Body of pancreas (tissue), 4 donors: ENCODE measurements at regions not wholly inside any gene's neighbourhood (a gene's known extent, or its start where the extent isn't known, plus 50 kb on each side); places are given as distances from the start of the nearest gene placed in this dataset.

Experiments used
- CTCF ChIP-seq, 7 experiments: fragments of 450-650 bp in 4 of 7; fragments of 200-600 bp in 3 of 7; sonication (generic) in 3 of 7; IDR thresholded peaks; one replicate each; pipeline ENCODE4 v1.5.1; 2016 to 2019; ENCODE audit warnings: antibody characterized with exemption in 7 of 7
- POLR2A ChIP-seq, 3 donors: fragments of 450-650 bp; IDR thresholded peaks; one replicate each; pipeline ENCODE4 v1.6.1; 2016; ENCODE audit warnings: antibody characterized with exemption in 3 of 3, mild to moderate bottlenecking in 2 of 3

DNA sequence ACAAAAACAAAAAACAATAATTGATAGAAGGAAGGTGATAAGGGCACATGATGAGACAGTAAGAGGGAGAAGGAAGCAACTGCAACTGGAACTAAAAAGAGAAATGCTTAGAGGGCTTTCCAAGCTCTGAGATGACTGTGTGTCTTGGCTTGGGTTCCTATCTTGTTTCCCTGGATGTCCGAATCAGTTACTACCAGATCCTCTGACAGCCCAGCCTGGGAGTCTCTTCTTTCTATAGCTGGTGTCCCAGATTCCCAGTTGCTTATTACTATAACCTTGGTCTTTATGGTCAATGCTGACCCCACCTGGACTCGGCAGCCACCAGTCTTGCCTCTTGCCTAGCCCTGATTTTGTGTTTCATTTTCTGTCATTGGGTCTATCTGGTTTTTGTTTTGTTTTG lies 116.4 kb downstream of the RFC3 start:
- TF ChIP-seq CTCF (IDR thresholded peaks at IDR 0.05) (no peak), POLR2A (IDR thresholded peaks at IDR 0.05) (no peak)
